Endothelial cell of umbilical vein (primary cell): ENCODE measurements at regions not wholly inside any gene's neighbourhood (a gene's known extent, or its start where the extent isn't known, plus 50 kb on each side); places are given as distances from the start of the nearest gene placed in this dataset.

Experiments
- EZH2 ChIP-seq: IDR thresholded peaks from 2 replicates; pipeline ENCODE4 v1.6.1; 2012; ENCODE audit warnings: borderline replicate concordance, low read depth, mild to moderate bottlenecking, moderate library complexity, low read length, inconsistent platforms; ENCODE audit not compliant: severe bottlenecking
- FOS ChIP-seq: IDR thresholded peaks from 2 replicates; pipeline ENCODE4 v1.6.1; 2011; ENCODE audit warnings: mild to moderate bottlenecking, low read length, moderate library complexity, borderline replicate concordance; ENCODE audit not compliant: insufficient read depth
- GATA2 ChIP-seq: IDR thresholded peaks from 2 replicates; pipeline ENCODE4 v1.7.0; 2011; ENCODE audit warnings: low read depth, mild to moderate bottlenecking, moderate library complexity, mixed read lengths, low read length; ENCODE audit not compliant: insufficient read length, insufficient read depth
- JUN ChIP-seq: IDR thresholded peaks from 2 replicates; pipeline ENCODE4 v1.6.1; 2011; ENCODE audit warnings: borderline replicate concordance, low read depth; ENCODE audit not compliant: insufficient read length, insufficient read depth
- MYC ChIP-seq: IDR thresholded peaks from one replicate; pipeline ENCODE4 v1.6.1; 2011; ENCODE audit warnings: mild to moderate bottlenecking, low read depth, low read length
- POLR2A ChIP-seq: IDR thresholded peaks from 2 replicates; pipeline ENCODE4 v1.6.1; 2012; ENCODE audit warnings: low read depth, mild to moderate bottlenecking, control low read depth, low read length
- POLR2AphosphoS5 ChIP-seq: IDR thresholded peaks from 2 replicates; pipeline ENCODE4 v1.6.1; 2012; ENCODE audit warnings: low read depth, mild to moderate bottlenecking, control low read depth, low read length, moderate library complexity; ENCODE audit not compliant: insufficient read depth
- TF ChIP-seq, protein P1 (sequence below), 2 donors: IDR thresholded peaks; 1 replicate in 1 of 2; 2 replicates in 1 of 2; pipeline ENCODE4 v1.5.1; 2011; ENCODE audit warnings: low read length in 2 of 2, mild to moderate bottlenecking in 2 of 2, moderate library complexity in 2 of 2, control low read depth in 1 of 2, inconsistent platforms in 1 of 2, low read depth in 1 of 2; ENCODE audit not compliant: insufficient read depth in 1 of 2; ENCODE audit errors: extremely low read depth in 1 of 2
- TF ChIP-seq, protein P2 (sequence below): IDR thresholded peaks from 2 replicates; pipeline ENCODE4 v1.6.1; 2011; ENCODE audit not compliant: insufficient read depth, insufficient read length

DNA sequence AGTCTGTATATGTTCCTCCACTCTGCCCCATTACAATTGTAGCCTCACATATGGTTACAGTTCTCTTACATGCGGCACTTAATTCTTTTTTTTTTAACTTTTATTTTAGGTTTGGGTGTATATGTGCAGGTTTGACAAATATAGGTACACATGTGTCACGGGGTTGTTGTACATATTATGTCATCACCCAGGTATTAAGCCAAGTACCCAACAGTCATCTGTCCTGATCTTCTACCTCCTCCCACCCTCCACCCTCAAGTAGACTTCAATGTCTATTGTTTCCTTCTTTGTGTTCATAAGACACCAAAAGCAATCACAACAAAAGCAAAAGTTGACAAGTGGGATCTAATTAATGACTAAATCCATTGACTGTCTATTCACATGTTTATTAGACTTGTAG, 144.6 kb upstream of the TP63 start:
- TF ChIP-seq, protein P1, sequence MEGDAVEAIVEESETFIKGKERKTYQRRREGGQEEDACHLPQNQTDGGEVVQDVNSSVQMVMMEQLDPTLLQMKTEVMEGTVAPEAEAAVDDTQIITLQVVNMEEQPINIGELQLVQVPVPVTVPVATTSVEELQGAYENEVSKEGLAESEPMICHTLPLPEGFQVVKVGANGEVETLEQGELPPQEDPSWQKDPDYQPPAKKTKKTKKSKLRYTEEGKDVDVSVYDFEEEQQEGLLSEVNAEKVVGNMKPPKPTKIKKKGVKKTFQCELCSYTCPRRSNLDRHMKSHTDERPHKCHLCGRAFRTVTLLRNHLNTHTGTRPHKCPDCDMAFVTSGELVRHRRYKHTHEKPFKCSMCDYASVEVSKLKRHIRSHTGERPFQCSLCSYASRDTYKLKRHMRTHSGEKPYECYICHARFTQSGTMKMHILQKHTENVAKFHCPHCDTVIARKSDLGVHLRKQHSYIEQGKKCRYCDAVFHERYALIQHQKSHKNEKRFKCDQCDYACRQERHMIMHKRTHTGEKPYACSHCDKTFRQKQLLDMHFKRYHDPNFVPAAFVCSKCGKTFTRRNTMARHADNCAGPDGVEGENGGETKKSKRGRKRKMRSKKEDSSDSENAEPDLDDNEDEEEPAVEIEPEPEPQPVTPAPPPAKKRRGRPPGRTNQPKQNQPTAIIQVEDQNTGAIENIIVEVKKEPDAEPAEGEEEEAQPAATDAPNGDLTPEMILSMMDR (IDR thresholded peaks at IDR 0.05; ENCODE audit: extremely low read depth in 1 of 2, insufficient read depth in 1 of 2, low read depth in 1 of 2, low read length in 2 of 2), result no peak
- TF ChIP-seq POLR2AphosphoS5, result no peak
- no peak for TF ChIP-seq POLR2A
- no peak for TF ChIP-seq GATA2
- TF ChIP-seq FOS, result no peak
- TF ChIP-seq EZH2, result no peak
- no peak for TF ChIP-seq JUN
- no peak for TF ChIP-seq MYC
- TF ChIP-seq, protein P2, sequence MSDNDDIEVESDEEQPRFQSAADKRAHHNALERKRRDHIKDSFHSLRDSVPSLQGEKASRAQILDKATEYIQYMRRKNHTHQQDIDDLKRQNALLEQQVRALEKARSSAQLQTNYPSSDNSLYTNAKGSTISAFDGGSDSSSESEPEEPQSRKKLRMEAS, result no peak
